GM21381 (cell line): ENCODE measurements at regions not wholly inside any gene's neighbourhood (a gene's known extent, or its start where the extent isn't known, plus 50 kb on each side); places are given as distances from the start of the nearest gene placed in this dataset.
"Not testable (repeated sequence)": the region's sequence is repeated elsewhere in the genome, so short reads cannot be mapped to it uniquely, and the experiment has no call there.

ENCODE experiments used
- ATAC-seq: cut with Tn5 transposase; IDR thresholded peaks from one replicate; pipeline ENCODE4 v1.9.1; 2021; ENCODE audit warnings: mild to moderate bottlenecking, moderate library complexity; ENCODE audit not compliant: unreplicated experiment

DNA sequence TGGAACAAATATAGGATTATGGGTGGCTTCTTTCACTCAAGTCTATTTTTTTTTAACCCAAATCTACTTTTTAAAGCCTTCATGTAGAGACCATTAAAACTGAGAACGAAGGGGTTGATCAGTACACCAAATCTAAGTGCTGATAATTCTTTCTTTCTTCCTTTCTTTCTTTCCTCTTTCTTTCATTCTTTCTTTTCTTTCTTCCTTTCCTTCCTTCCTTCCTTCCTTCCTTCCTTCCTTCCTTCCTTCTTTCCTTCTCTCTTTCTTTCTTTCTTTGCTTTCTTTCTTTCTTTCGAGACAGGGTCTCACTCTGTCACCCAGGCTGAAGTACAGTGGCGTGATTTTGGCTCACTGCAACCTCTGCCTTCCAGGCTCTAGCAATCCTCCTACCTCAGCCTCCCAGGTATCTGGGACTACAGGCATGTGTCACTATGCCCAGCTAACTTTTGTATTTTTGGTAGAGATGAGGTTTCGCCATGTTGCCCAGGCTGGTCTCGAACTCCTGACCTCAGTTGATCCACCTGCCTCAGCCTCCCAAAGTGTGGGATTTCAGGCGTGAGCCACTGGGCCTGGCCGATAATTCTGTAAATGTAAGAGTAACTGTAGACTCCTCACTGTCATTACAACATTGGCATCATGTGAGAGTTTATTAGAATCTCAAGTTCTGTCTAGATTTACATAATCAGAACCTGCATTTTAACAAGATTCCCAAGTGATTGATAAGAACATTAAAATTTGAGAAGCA is 236.4 kb downstream of the TFEC start:
- ATAC-seq, result no peak

GRCh38 chr7:115789901-115790300 is 240.7 kb downstream of the TFEC start:
- ATAC-seq, result no peak

- ATAC-seq, result not testable (repeated sequence)
Observed at GRCh38 chr7:115789473-115789872, 241.1 kb downstream of the TFEC start.

DNA sequence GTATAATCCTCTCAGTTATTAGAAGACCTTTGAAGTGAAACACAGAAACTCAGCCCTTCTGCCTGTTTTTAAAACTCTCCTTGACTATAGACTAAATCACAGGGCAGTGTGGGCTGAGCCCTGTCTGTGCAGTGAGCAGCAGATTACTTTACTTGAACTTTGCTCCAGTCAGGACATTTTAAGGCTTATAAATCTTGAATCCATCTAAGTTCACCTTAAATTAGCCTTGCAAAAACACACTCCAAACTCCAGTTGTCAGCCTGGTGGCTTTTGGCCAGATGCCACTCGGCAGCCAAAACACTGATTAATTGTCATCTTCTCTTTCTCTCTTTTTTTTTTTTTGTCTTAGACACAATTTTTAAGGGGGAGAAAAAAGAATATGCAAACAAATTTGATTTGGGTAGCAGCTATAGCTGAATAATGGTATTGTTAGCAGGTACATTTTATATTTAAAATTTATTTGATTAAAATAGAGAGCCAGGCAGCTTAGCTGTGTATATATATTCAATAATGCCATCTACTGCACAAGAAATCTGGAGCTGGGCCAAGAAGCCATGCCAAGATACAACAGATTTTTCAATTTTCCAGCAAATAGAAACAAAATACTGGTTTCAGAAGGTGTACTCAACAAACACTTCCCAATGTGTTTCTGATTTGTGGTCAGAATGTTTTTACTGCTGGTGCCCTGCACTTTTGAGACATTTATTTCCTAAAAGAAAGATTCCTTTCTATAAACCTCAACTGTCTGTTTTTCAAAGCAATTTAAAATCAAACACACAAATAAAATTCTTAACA is 247.7 kb downstream of the TFEC start:
- no peak for ATAC-seq

GRCh38 chr7:115779561-115779960 is 251.0 kb downstream of the TFEC start:
- ATAC-seq, result no peak

GRCh38 chr7:115775981-115776380 is 254.6 kb downstream of the TFEC start:
- ATAC-seq, result no peak

DNA sequence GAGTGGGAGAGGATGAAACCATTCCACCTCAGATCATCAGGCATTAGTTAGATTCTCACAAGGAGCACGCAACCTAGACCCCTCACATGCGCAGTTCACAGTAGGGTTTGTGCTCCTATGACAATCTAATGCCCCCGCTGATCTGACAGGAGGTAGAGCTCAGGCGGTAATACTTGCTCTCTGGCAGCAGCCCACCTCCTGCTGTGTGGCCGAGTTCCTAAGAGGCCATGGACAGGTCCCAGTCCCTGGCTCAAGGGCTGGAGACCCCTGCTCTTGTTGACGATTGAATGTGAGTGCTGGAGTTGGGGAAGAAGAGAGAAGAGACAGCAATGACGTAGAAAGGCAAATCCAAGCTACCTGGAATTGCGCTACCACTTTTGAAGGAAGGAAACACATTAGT is 267.2 kb downstream of the TFEC start:
- ATAC-seq, result no peak

GRCh38 chr7:115758025-115758424 is 272.5 kb downstream of the TFEC start:
- ATAC-seq, result no peak

- no peak for ATAC-seq
Observed at GRCh38 chr7:115754226-115754625, 276.3 kb downstream of the TFEC start.

GRCh38 chr7:115749924-115750323 is 280.6 kb downstream of the TFEC start:
- ATAC-seq, result no peak

DNA sequence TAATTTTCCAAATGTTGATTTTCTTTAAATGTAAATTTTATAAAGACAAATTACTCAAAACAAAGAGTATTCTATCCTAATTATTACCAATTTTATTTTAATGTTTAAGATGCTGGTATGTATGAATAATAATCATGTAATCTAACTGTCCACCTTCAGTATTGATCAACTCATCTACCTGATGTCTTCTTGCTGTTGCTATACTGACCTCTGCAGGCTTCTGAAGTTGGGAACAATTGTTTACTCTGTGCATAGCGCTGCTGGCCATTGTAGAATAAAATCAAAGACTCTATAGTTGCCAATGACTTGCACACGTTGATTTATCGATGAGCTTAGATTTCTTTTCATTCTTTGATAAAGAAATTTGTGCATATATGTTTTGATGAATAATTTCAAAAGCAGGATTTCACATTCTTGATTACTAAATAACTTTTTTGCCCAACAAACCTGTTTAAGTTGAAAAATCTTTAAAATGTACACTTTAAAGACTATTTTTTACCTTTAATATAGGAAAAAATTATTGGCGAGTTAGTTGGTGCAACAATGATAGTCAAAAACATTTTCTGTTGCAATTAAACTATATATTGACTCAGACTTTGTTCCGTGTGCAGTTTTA is 282.3 kb downstream of the TFEC start:
- no peak for ATAC-seq

DNA sequence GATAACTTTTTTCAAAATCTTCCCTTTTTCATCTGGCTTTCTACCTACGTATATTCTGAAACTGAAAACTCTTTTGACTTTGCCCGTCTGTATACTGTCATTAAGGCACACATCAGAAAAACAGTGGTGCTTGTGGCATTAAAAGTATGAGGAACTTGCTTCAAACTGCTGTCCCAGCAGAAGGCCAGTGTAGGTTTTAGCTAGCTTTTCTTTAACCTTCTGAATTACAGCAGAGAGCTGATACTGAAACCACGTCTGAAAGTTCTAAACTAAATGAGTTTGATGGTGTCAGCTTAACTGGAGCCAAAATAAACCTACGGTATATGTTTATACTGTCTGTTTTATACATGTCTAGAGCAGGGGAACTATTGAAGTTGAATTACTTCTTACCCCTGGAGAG is 283.4 kb downstream of the TFEC start:
- no peak for ATAC-seq

- ATAC-seq, result no peak
Observed at GRCh38 chr7:115740043-115740442, 290.5 kb downstream of the TFEC start.

GRCh38 chr7:115734641-115735040 is 295.9 kb downstream of the TFEC start:
- ATAC-seq, result no peak

GRCh38 chr7:115731796-115732471 is 298.6 kb downstream of the TFEC start:
- ATAC-seq, result no peak

- no peak for ATAC-seq
Observed at GRCh38 chr7:115728518-115728917, 302.0 kb downstream of the TFEC start.

DNA sequence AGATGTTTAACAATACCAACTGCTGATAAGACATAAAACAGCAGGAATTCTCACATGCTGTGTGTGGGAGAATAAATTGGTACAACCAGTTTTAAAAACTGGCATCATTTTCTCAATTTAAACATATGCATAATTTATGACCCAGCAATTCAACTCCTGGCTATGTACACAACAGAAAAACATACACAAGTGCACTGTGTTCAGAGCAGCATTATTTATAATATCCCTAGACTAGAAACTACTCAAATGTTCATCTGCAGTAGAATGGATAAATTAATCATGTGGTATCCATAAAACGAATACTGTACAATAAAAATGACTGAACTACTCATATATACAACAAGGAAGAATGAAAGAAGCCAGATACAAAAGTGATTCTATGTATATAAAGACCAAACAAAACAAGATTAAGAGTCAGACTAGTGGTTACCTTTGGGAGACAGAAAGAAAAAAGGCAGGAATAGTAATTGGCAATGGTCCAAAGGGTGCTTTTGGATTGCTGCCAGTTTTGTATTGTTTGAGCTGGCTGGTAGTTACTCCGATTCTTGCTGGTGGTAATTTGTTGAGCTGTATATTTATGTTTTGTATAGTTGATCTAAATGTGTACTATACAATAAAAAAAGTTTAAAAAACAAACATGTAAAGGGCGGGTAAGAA is 306.0 kb downstream of the TFEC start:
- no peak for ATAC-seq

DNA sequence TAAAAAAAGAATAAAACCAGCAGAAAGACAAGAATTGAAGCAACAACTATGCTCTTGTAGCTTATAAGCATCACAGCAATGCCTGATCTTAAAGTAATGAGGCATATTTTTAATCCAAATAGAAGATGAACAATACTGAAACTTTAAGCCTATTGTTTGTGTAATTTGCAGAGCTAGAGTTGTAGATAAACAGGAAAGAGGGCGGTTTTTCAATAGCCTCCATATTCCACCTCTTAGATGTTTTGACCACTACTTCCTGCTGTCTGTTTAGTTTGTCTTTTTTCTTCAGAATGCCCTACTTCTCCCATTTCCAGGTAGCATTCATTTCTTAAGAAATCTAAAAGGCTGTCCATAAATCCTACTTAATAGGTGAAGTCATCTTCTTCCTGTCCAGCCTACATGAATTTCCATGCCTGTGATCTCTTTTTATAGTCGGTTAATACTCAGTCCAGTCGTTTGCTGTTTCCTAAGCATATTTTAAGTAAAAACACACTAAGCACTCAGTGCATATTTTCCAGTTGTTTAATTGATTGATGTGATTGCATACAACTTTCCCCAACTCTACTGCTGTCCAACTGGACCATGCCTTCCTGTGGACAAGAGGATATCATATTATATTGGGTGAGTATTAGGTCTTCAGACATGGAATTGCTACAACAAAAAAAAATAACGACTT is 308.1 kb downstream of the TFEC start:
- ATAC-seq, result no peak

DNA sequence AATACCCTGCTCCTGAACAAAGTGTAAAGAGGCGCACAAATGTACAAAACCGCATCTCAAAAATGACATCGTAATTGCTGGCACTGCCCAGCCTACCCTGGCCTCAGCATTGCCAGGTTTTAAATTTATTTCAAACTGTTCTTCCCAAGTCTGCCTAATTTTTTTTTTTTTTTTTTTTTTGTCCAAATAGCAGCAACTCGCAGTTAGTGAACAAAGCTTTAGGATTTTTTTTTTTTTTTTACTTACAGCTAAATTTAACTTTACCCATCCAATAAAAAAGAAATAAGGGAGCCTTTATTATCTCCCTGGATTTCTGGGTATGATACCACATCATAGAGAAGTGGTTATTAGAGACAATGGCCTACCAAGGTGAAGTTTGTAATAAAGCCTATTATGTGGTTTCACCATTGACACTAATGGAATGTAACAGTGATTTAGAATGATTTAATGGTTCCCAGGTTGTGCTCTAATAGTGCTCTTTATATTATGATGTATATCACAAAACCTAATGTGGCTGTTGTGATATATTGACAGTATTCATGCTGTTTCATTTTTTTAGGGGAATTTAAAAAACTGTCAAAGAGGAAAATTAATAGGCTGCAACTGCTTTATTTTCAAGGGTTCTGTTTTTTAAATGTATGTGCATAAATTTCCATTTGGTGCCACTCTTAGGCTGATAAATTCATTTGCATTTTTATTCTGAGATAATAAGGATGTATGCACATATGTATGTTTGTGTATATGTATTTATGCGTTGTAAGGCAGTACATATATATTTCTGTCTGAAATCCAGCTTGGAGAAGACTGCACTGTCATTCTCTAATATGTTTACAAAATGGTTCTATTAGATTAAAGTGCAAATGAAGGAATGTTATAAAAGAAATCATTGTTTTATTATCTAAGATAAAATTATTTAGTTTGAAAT is 309.0 kb downstream of the TFEC start:
- ATAC-seq, result no peak
